Body of pancreas (tissue), 4 donors: ENCODE measurements at regions not wholly inside any gene's neighbourhood (a gene's known extent, or its start where the extent isn't known, plus 50 kb on each side); places are given as distances from the start of the nearest gene placed in this dataset.

Experiments
- ATAC-seq: fragments of 150-250 bp; one replicate; pipeline ENCODE4 v1.9.1; 2016
- DNase-seq, 4 donors: peaks; one replicate each; pipeline ENCODE4 v3.0.0-alpha.2; 2019
- H3K27ac ChIP-seq, 4 donors: fragments of 200-600 bp; sonication (generic); 1 replicate in 3 of 4; 2 replicates in 1 of 4; pipeline versions ENCODE4 v1.5.1 to v1.6.1; 2016 to 2019; ENCODE audit warnings: mild to moderate bottlenecking in 1 of 4, mixed read lengths in 1 of 4, moderate library complexity in 1 of 4
- H3K27me3 ChIP-seq, 2 donors: fragments of 200-600 bp; sonication (generic); one replicate each; pipeline ENCODE4 v1.6.0; 2016; ENCODE audit warnings: mild to moderate bottlenecking in 1 of 2
- H3K36me3 ChIP-seq, 2 donors: fragments of 200-600 bp; sonication (generic); replicated peaks in 1 of 2; 2 replicates each; pipeline ENCODE4 v1.5.1; 2016; ENCODE audit warnings: low read depth in 2 of 2; ENCODE audit not compliant: insufficient read depth in 1 of 2
- H3K4me1 ChIP-seq: fragments of 200-600 bp; sonication (generic); one replicate; pipeline ENCODE4 v1.6.0; 2016
- H3K4me3 ChIP-seq, 2 donors: fragments of 200-600 bp; sonication (generic); 1 replicate in 1 of 2; 2 replicates in 1 of 2; pipeline ENCODE4 v1.5.1; 2016 to 2019
- H3K9me3 ChIP-seq, 3 donors: fragments of 200-600 bp; sonication (generic); 1 replicate in 2 of 3; 2 replicates in 1 of 3; pipeline ENCODE4 v1.5.1; 2016
- POLR2A ChIP-seq, 3 donors: fragments of 450-650 bp; IDR thresholded peaks; one replicate each; pipeline ENCODE4 v1.6.1; 2016; ENCODE audit warnings: antibody characterized with exemption in 3 of 3, mild to moderate bottlenecking in 2 of 3
- WGBS, 2 donors: methylation state at CpG; one replicate each; pipeline ENCODE4 v1.1.5; 2017; 5-methylcytosine and 5-hydroxymethylcytosine counted together
- intact Hi-C: fragments of 100-400 bp; cut with DNase I; formaldehyde crosslinking; loops from one replicate; pipeline ENCODE4 v1.15.1; 2023
- TF ChIP-seq, protein P1 (sequence below), 7 experiments: fragments of 450-650 bp in 4 of 7; fragments of 200-600 bp in 3 of 7; sonication (generic) in 3 of 7; IDR thresholded peaks; one replicate each; pipeline ENCODE4 v1.5.1; 2016 to 2019; ENCODE audit warnings: antibody characterized with exemption in 7 of 7

DNA sequence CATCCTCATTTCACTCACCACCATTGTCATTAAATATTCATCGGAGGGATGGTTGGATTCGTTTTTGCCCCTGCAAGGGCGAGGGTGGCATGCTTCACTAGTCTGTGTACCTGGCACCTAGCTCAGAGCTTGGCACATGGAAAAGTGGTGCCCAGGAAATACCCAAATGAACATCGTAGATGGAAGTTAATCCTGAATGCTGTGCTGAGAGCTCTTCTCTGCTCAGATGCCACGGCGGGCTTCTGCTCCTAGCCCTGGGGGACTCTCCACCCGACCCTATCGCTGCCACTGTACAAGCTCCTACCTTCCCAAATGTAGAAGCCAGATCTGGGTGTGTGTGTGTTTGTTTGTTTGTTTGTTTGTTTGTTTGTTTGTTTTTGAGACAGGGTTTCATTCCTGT, 113.0 kb upstream of the ZNF507 start:
- no peaks in the 10 kb centered on the region for H3K9me3 ChIP-seq
- no peak for DNase-seq
- 59 to 77% methylated on average over 8 of the region's 8 CpGs for WGBS, 2 donors
- peaks cover 0 to 4% of the 10 kb centered on the region in 2 donors for H3K27me3 ChIP-seq
- no peak for ATAC-seq
- H3K4me1 ChIP-seq: no peaks in the 10 kb centered on the region
- no peak overlapping the region for H3K4me3 ChIP-seq
- intact Hi-C loops: no loop called here
- H3K36me3 ChIP-seq: no peaks in the 10 kb centered on the region
- no peak overlapping the region for H3K27ac ChIP-seq
- no peak for TF ChIP-seq POLR2A (IDR thresholded peaks at IDR 0.05)
- TF ChIP-seq, protein P1, sequence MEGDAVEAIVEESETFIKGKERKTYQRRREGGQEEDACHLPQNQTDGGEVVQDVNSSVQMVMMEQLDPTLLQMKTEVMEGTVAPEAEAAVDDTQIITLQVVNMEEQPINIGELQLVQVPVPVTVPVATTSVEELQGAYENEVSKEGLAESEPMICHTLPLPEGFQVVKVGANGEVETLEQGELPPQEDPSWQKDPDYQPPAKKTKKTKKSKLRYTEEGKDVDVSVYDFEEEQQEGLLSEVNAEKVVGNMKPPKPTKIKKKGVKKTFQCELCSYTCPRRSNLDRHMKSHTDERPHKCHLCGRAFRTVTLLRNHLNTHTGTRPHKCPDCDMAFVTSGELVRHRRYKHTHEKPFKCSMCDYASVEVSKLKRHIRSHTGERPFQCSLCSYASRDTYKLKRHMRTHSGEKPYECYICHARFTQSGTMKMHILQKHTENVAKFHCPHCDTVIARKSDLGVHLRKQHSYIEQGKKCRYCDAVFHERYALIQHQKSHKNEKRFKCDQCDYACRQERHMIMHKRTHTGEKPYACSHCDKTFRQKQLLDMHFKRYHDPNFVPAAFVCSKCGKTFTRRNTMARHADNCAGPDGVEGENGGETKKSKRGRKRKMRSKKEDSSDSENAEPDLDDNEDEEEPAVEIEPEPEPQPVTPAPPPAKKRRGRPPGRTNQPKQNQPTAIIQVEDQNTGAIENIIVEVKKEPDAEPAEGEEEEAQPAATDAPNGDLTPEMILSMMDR (IDR thresholded peaks at IDR 0.05): no peak

DNA sequence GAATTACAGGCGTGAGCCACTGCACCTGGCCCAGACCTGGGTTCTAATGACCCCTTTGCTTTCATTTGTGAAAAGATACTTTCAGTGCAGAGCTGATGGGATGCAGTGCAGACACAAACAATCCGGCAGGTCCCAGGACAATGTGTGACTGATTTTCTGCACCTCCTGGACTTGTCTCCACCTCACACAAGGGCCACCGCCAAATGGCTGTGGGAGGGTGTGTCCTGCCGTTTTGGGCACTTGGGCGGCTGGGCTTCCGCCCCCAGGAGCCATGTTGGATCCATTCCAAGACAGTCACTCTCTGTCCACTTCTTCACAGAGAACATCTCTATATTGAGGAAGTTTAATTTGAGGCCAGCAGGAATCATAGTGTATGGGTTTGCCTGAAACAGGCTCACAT, 112.3 kb upstream of the ZNF507 start:
- Histone ChIP-seq H3K9me3 (no peaks in the 10 kb centered on the region), H3K4me1 (no peaks in the 10 kb centered on the region), H3K4me3 (no peak overlapping the region), H3K27me3 (peaks cover 0 to 4% of the 10 kb centered on the region in 2 donors), H3K27ac (no peak overlapping the region), H3K36me3 (no peaks in the 10 kb centered on the region)
- intact Hi-C loops: no loop called here
- DNase-seq (no peak), ATAC-seq (no peak)
- TF ChIP-seq, protein P1 (IDR thresholded peaks at IDR 0.05): no peak
- TF ChIP-seq POLR2A (IDR thresholded peaks at IDR 0.05): no peak
- 41 to 43% methylated on average over 6 of the region's 6 CpGs for WGBS, 2 donors

DNA sequence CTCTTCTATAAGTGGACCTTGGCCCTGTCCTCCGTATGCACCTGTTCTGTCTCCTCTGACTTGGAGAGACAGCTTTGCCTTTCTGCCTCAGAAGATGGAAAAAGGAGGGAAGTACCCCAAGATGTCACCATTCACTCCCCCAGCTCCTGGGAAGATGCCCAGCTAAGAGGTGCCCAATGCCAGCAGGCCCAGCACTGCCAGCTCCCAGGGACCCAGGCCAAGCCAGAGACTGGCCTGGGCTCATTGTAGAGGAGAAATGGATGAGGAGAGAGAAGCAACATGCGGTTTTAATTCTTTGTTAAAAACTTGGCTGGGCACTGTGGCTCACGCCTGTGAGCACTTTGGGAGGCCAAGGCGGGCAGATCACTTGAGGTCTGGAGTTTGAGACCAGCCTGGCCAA, 111.5 kb upstream of the ZNF507 start:
- Histone ChIP-seq H3K36me3 (no peaks in the 10 kb centered on the region), H3K27me3 (peaks cover 0 to 4% of the 10 kb centered on the region in 2 donors), H3K9me3 (no peaks in the 10 kb centered on the region), H3K27ac (no peak overlapping the region), H3K4me1 (no peaks in the 10 kb centered on the region), H3K4me3 (no peak overlapping the region)
- ATAC-seq: no peak
- 73 to 74% methylated on average over 3 to 4 of the region's 4 CpGs for WGBS, 2 donors
- TF ChIP-seq POLR2A (IDR thresholded peaks at IDR 0.05): no peak
- TF ChIP-seq, protein P1 (IDR thresholded peaks at IDR 0.05): no peak
- no peak for DNase-seq
- intact Hi-C loops: no loop called here

DNA sequence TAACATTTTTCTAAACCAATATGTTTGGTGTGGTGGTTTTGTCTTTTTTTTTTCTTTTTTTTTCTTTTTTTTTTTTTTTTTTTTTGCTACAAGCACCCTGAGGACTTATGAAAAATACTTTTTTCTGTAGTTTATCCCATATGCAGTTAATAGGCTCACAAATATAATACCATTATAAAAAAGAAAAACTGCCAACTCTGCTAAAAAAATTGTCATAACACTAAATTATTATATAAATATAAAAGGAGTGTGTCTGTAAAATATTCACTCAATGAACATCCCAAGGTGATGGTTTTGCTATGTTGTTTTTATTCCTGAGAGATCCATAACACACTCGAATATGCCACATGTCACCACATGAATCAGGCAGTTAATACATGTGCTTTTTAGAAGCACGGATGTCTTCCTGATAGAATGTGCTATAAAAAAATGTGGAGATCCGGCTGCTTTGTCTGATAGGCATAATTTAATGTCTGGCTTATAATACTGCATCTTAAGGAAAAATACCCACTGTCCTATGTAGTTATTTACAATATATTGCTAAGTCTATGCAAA, 110.7 kb upstream of the ZNF507 start:
- H3K4me3 ChIP-seq: no peak overlapping the region
- ATAC-seq (no peak), DNase-seq (no peak)
- intact Hi-C loops: no loop called here
- WGBS, 2 donors: 43 to 51% methylated on average over 3 of the region's 3 CpGs
- no peaks in the 10 kb centered on the region for H3K4me1 ChIP-seq
- TF ChIP-seq, protein P1 (IDR thresholded peaks at IDR 0.05): no peak
- TF ChIP-seq POLR2A (IDR thresholded peaks at IDR 0.05): no peak
- no peaks in the 10 kb centered on the region for H3K36me3 ChIP-seq
- H3K27me3 ChIP-seq: peaks cover 0 to 4% of the 10 kb centered on the region in 2 donors
- no peak overlapping the region for H3K27ac ChIP-seq
- H3K9me3 ChIP-seq: no peaks in the 10 kb centered on the region

DNA sequence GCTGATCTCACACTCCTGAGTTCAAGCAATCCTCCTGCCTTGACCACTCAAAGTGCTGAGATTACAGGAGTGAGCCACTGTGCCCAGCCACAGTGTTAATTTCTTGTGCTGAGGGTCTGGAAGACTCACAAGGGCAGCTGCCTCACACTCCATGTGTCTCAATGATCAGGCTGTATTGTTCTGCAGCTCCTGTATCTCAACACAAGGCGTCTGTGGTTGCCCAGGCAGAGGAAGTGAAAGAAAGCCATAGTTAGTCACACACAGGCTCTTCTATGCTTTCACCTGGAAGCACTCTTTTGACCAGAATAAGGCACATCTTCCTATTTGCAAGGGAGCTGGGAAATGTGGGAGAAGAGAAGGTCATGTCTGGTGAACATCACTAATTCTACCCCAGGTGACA, 107.3 kb upstream of the ZNF507 start:
- intact Hi-C loops: no loop called here
- peaks cover 0 to 4% of the 10 kb centered on the region in 2 donors for H3K27me3 ChIP-seq
- no peak for ATAC-seq

More for the DNA sequence above, 107.3 kb upstream of the ZNF507 start:
- Histone ChIP-seq H3K36me3 (no peaks in the 10 kb centered on the region), H3K9me3 (no peaks in the 10 kb centered on the region), H3K4me3 (no peak overlapping the region), H3K4me1 (no peaks in the 10 kb centered on the region), H3K27ac (no peak overlapping the region)
- no peak for DNase-seq
- 12 to 25% methylated on average over 1 of the region's 1 CpG for WGBS, 2 donors
- TF ChIP-seq, protein P1 (IDR thresholded peaks at IDR 0.05): no peak
- no peak for TF ChIP-seq POLR2A (IDR thresholded peaks at IDR 0.05)
